ENCODE measurements at regions not wholly inside any gene's neighbourhood (a gene's known extent, or its start where the extent isn't known, plus 50 kb on each side); places are given as distances from the start of the nearest gene placed in this dataset.

DNA sequence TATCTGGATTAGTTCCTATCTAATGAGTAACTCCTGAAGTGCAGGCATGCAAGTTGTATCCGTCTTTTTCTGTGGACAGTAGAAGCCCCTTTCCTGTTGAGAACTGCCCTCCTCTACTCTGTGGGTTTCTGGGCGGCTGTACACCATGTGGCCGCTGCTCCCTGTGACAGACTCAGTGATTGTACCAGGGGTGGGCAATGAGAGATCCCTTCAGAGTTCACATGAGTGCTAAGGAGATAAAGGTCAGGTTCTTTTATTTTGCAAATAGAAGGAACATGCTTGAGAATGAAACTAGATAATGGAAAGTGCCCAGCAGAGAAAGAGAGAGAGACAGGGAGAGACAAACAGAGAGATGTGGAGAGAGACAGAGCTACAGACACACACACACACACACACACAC, 76.4 kb upstream of the TAPT1 start:
- no peak for DNase-seq (ENCODE audit: low spot score)
- Histone ChIP-seq H3K27ac (no peak overlapping the region), H3K4me3 (no peak overlapping the region)
- TF ChIP-seq CTCF (IDR thresholded peaks at IDR 0.05) = no peak

DNA sequence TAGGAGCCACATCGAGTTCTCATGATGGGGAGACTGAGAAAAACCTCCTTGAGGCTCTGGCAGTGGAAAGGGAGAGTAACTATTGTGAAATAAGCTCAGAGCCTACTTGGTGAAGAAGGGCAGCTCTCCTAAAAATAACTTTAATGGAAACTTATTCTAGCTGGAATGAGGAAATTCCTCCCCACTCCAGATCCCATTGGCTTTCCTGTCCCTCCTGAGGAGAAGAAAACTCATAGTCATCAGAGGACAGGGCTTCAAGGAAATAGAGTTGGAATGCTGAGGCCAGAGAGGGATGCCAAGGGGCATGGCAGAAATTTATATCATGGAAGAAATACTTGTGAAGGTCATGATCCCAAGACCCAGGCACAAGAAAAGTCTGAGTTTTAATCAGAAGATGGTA, 70.7 kb upstream of the TAPT1 start:
- H3K27ac ChIP-seq = no peak overlapping the region
- no peak overlapping the region for H3K4me3 ChIP-seq
- no peak for DNase-seq (ENCODE audit: low spot score)
- TF ChIP-seq CTCF (IDR thresholded peaks at IDR 0.05) = no peak

DNA sequence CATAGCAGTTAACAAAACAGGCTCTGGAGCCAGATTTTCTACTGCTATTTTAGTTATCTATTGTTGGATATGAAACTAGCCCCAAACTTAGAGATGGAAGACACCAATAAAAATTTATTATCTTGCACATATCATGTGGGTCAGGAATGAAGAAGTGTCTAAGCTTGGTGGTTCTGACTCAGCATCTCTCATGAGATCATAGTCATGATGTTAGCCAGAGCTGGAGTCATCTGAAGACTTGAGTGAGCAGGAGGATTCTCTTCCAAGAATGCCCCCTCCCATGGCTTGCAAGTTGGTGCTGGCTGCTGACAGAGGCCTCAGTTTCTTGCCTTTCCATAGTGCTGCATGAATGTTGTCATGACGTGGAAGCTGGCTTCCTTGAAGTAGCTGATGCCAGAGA, 68.2 kb upstream of the TAPT1 start:
- H3K27ac ChIP-seq = no peak overlapping the region
- no peak for DNase-seq (ENCODE audit: low spot score)
- no peak for TF ChIP-seq CTCF (IDR thresholded peaks at IDR 0.05)
- no peak overlapping the region for H3K4me3 ChIP-seq

DNA sequence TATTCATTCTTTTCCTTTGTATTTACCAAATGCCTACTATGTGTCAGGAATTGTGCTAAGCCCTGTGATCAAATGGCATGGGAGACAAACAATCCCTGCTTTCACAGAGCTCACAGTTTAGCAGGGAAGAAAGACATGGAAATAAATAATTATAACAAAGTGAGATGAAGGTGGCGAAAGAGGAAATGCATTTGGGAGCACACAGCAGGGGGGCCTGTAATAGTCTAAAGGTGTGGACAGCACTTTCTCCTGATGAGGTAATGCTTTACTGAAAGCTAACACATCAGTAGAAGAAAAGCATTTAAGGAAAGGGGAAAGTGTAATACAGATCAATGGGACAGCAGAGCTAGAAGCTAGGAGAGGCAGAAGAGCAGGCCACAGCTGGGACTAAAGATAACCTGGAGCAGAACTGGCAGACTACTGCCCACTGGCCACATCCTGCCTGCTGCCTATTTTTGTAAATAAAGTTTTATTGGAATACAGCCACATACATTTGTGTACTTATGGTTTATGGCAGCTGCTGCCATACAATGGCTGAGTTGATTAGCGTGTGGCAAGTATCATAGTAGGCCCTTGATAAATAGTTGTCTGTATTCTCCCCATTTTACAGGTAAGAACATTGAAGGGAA, 67.1 kb upstream of the TAPT1 start:
- TF ChIP-seq CTCF (IDR thresholded peaks at IDR 0.05) = no peak
- no peak for DNase-seq (ENCODE audit: low spot score)
- Histone ChIP-seq H3K4me3 (no peak overlapping the region), H3K27ac (no peak overlapping the region)

DNA sequence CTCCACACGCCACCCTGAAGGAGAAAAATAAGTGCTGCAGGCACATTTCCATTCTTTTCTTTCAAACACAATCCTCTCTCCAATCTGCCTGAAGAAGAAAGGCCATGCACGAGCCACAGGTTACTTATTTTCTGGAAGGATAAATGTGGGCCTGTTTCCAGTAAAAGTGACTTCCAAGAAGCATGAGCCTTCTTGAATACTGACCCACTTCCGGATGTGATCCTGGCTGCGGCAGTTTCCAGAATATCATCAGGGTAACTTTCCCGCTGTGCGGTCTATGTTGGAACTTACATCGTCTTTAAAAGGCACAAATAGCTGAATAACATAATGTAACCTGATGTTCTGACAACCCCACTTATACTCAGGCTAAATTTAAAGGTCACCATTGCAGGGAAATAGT, 66.3 kb upstream of the TAPT1 start:
- TF ChIP-seq CTCF (IDR thresholded peaks at IDR 0.05) = no peak
- DNase-seq (ENCODE audit: low spot score) = no peak
- no peak overlapping the region for H3K4me3 ChIP-seq
- no peak overlapping the region for H3K27ac ChIP-seq

DNA sequence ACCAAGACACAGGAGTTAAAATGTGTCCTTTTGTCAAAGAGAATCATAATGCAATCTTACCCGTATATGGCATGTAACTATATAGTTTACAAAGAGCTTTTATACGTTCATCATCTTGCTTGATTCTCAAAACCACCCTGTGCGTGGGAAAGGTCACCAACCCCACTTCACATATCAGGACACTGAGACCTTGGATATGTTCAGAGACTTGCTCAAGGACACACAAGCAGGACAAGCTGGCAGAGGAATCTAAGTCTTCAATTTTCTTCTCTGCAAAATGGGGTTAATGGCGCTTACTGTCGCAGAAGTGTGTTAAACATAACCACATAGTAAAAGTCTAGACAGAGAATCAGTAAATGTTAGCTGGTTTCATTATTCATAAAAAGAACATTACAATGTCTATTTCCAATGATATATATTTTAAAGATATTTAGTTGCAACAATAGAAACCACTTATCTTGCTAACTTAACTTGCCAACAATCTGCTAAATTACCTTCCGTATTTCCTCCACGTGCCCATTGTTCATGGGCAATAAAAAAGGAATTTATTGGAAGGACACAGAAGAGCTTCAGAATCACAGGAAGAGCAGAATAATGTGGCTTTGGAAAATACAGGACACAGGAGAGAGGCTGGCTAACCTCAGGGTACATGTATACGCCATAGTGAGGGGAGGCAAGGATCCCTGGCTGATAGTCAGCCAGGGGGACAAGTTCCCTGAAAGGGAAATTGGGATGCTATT, 64.6 kb upstream of the TAPT1 start:
- DNase-seq (ENCODE audit: low spot score) = no peak
- no peak for TF ChIP-seq CTCF (IDR thresholded peaks at IDR 0.05)
- Histone ChIP-seq H3K27ac (no peak overlapping the region), H3K4me3 (no peak overlapping the region)
